ENCODE measurements at regions not wholly inside any gene's neighbourhood (a gene's known extent, or its start where the extent isn't known, plus 50 kb on each side); places are given as distances from the start of the nearest gene placed in this dataset.

DNA sequence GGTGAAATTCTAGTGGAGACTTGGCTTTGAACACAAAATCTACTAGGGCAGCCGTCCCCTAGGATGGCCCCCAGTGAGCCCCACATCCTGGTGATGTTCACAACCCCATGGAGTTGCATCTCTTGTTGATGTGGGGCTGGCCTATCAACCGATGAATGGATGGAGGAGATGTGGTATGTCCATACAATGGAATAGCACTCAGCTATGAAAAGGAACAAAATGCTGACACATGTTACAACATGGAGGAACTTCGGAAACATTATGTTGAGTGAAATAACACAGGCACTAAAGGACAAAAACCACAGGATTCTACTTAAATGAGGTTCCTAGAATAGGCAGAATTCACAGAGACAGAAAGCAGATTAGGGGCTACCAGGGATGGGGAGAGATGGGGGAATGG, 80.1 kb upstream of the ASAP2 start:
- Histone ChIP-seq H3K36me3 (no peaks in the 10 kb centered on the region), H3K4me3 (no peak overlapping the region), H3K4me1 (no peaks in the 10 kb centered on the region), H3K27ac (no peak overlapping the region), H3K27me3 (no peaks in the 10 kb centered on the region), H3K9me3 (no peaks in the 10 kb centered on the region)
- ATAC-seq (ENCODE audit: low FRiP score in 2 of 2): no peak
- TF ChIP-seq CTCF (IDR thresholded peaks at IDR 0.05): no peak
- TF ChIP-seq POLR2A (IDR thresholded peaks at IDR 0.05): no peak
- no peak for TF ChIP-seq POLR2AphosphoS5 (IDR thresholded peaks at IDR 0.05)
- 94 to 95% methylated on average over 3 of the region's 3 CpGs for WGBS, 2 donors
- DNase-seq: no peak

- Histone ChIP-seq H3K4me3 (no peak overlapping the region), H3K27ac (no peak overlapping the region), H3K4me1 (no peaks in the 10 kb centered on the region), H3K36me3 (no peaks in the 10 kb centered on the region), H3K27me3 (no peaks in the 10 kb centered on the region), H3K9me3 (no peaks in the 10 kb centered on the region)
- TF ChIP-seq POLR2AphosphoS5 (IDR thresholded peaks at IDR 0.05) (no peak), CTCF (IDR thresholded peaks at IDR 0.05) (no peak), EP300 (IDR thresholded peaks at IDR 0.05) (no peak), POLR2A (IDR thresholded peaks at IDR 0.05) (no peak)
- ATAC-seq (ENCODE audit: low FRiP score in 2 of 2) (no peak), DNase-seq (no peak)
- 53 to 76% methylated on average over 14 of the region's 14 CpGs for WGBS, 2 donors
Observed at GRCh38 chr2:9124231-9124741, 82.3 kb upstream of the ASAP2 start.

DNA sequence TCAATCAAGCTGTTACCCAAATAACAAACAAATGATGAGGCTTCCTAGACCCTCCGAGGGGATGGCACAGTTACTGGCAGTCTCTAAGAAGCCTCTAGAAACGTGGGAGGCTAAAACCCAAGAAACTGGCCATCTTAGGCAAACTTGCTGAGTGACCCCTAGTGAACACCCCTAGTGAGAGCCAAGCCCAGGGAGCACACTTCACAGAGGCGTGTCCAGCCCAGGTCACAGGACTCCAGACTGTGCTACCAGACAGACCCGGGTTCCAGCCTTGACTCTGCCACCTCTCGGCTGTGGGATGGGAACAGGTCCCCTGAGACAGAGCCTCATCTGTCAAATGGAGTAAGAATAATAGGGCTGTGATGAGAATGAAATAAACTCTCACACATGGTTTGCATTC, 83.5 kb upstream of the ASAP2 start:
- H3K4me1 ChIP-seq: no peaks in the 10 kb centered on the region
- H3K9me3 ChIP-seq: no peaks in the 10 kb centered on the region
- TF ChIP-seq CTCF (IDR thresholded peaks at IDR 0.05): no peak
- no peak for TF ChIP-seq EP300 (IDR thresholded peaks at IDR 0.05)
- no peak for TF ChIP-seq POLR2AphosphoS5 (IDR thresholded peaks at IDR 0.05)
- no peaks in the 10 kb centered on the region for H3K27me3 ChIP-seq
- no peaks in the 10 kb centered on the region for H3K36me3 ChIP-seq
- no peak for DNase-seq
- 65 to 81% methylated on average over 5 of the region's 5 CpGs for WGBS, 2 donors
- ATAC-seq (ENCODE audit: low FRiP score in 2 of 2): no peak
- no peak overlapping the region for H3K4me3 ChIP-seq
- no peak overlapping the region for H3K27ac ChIP-seq

DNA sequence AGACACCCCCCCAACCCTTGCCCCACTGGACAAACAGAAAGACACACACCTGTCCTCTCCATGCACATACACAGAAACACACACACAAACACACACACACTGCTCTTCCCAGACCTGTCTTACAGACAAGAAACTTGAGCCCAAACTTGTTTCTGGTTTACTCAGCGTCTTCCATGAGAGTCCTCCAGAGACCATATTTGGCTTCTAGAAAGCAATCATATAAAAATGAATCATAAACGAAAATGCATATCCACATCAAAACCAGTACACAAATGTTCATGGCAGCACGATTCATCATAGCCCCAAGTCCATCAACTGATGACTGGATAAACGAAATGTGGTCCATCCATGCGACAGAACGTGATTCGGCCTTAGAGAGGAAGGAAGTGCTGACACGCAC, 84.2 kb upstream of the ASAP2 start:
- Histone ChIP-seq H3K9me3 (no peaks in the 10 kb centered on the region), H3K27ac (no peak overlapping the region), H3K4me3 (no peak overlapping the region), H3K4me1 (no peaks in the 10 kb centered on the region), H3K27me3 (no peaks in the 10 kb centered on the region), H3K36me3 (no peaks in the 10 kb centered on the region)
- WGBS, 2 donors: 91 to 92% methylated on average over 8 of the region's 8 CpGs
- DNase-seq: no peak
- no peak for ATAC-seq (ENCODE audit: low FRiP score in 2 of 2)
- TF ChIP-seq EP300 (IDR thresholded peaks at IDR 0.05): no peak
- TF ChIP-seq POLR2A (IDR thresholded peaks at IDR 0.05): no peak
- TF ChIP-seq CTCF (IDR thresholded peaks at IDR 0.05): no peak
- no peak for TF ChIP-seq POLR2AphosphoS5 (IDR thresholded peaks at IDR 0.05)

- no peaks in the 10 kb centered on the region for H3K4me1 ChIP-seq
- ATAC-seq (ENCODE audit: low FRiP score in 2 of 2) (no peak), DNase-seq (no peak)
- TF ChIP-seq POLR2A (IDR thresholded peaks at IDR 0.05) (no peak), POLR2AphosphoS5 (IDR thresholded peaks at IDR 0.05) (no peak), CTCF (IDR thresholded peaks at IDR 0.05) (no peak), EP300 (IDR thresholded peaks at IDR 0.05) (no peak)
- no peaks in the 10 kb centered on the region for H3K9me3 ChIP-seq
- WGBS, 2 donors: 78 to 89% methylated on average over 10 to 11 of the region's 11 CpGs
- H3K27ac ChIP-seq: no peak overlapping the region
- H3K36me3 ChIP-seq: no peaks in the 10 kb centered on the region
- no peaks in the 10 kb centered on the region for H3K27me3 ChIP-seq
- H3K4me3 ChIP-seq: no peak overlapping the region
Observed at GRCh38 chr2:9118383-9118960, 88.1 kb upstream of the ASAP2 start.

Measured in upper lobe of left lung (tissue), 6 donors.